ENCODE measurements at regions not wholly inside any gene's neighbourhood (a gene's known extent, or its start where the extent isn't known, plus 50 kb on each side); places are given as distances from the start of the nearest gene placed in this dataset.

GRCh38 chr6:139550361-139550760 is 175.9 kb upstream of the CITED2 start:
- DNase-seq: no peak

GRCh38 chr6:139549561-139550070 is 175.2 kb upstream of the CITED2 start:
- no peak for DNase-seq

- DNase-seq: no peak
Observed at GRCh38 chr6:139547804-139548203, 173.4 kb upstream of the CITED2 start.

GRCh38 chr6:139547122-139547776 is 172.8 kb upstream of the CITED2 start:
- DNase-seq: peak; percentile 64

GRCh38 chr6:139546106-139546472 is 171.6 kb upstream of the CITED2 start:
- no peak for DNase-seq

- no peak for DNase-seq
Observed at GRCh38 chr6:139545206-139546105, 171.0 kb upstream of the CITED2 start.

- no peak for DNase-seq
Observed at GRCh38 chr6:139544701-139545057, 170.2 kb upstream of the CITED2 start.

GRCh38 chr6:139542351-139542750 is 167.9 kb upstream of the CITED2 start:
- DNase-seq: no peak

GRCh38 chr6:139540894-139541293 is 166.4 kb upstream of the CITED2 start:
- no peak for DNase-seq

- DNase-seq: no peak
Observed at GRCh38 chr6:139540276-139540675, 165.8 kb upstream of the CITED2 start.

GRCh38 chr6:139539852-139540251 is 165.4 kb upstream of the CITED2 start:
- peak; percentile 65 for DNase-seq

- DNase-seq: no peak
Observed at GRCh38 chr6:139538366-139538765, 163.9 kb upstream of the CITED2 start.

- DNase-seq: no peak
Observed at GRCh38 chr6:139536751-139537617, 162.5 kb upstream of the CITED2 start.

- no peak for DNase-seq
Observed at GRCh38 chr6:139534472-139535115, 160.1 kb upstream of the CITED2 start.

- no peak for DNase-seq
Observed at GRCh38 chr6:139533573-139534471, 159.4 kb upstream of the CITED2 start.

- DNase-seq: no peak
Observed at GRCh38 chr6:139533171-139533570, 158.7 kb upstream of the CITED2 start.

GRCh38 chr6:139531148-139532115 is 157.0 kb upstream of the CITED2 start:
- no peak for DNase-seq

- no peak for DNase-seq
Observed at GRCh38 chr6:139530561-139530960, 156.1 kb upstream of the CITED2 start.

GRCh38 chr6:139529420-139529819 is 155.0 kb upstream of the CITED2 start:
- DNase-seq: no peak

- no peak for DNase-seq
Observed at GRCh38 chr6:139528471-139528870, 154.0 kb upstream of the CITED2 start.

Data from tongue (tissue), 1 donor.